COLO829 (cell line): ENCODE measurements at regions not wholly inside any gene's neighbourhood (a gene's known extent, or its start where the extent isn't known, plus 50 kb on each side); places are given as distances from the start of the nearest gene placed in this dataset.
A peak's percentile ranks its signal among the peaks of the same experiment; 100 is the strongest.

Experiments used
- DNase-seq: peaks from one replicate; pipeline ENCODE4 v3.0.0; 2012; ENCODE audit warnings: low spot score

GRCh38 chr16:66265556-66266141 lies 100.8 kb upstream of the CDH5 start:
- no peak for DNase-seq

- DNase-seq, result no peak
Measured at GRCh38 chr16:66265048-66265415, 101.5 kb upstream of the CDH5 start.

- no peak for DNase-seq
Measured at GRCh38 chr16:66264311-66265047, 102.0 kb upstream of the CDH5 start.

- no peak for DNase-seq
Measured at GRCh38 chr16:66263973-66264310, 102.5 kb upstream of the CDH5 start.

- DNase-seq, result no peak
Measured at GRCh38 chr16:66263168-66263972, 103.1 kb upstream of the CDH5 start.

GRCh38 chr16:66262253-66263167 lies 104.0 kb upstream of the CDH5 start:
- no peak for DNase-seq

GRCh38 chr16:66261826-66262225 lies 104.7 kb upstream of the CDH5 start:
- DNase-seq, result no peak

- no peak for DNase-seq
Measured at GRCh38 chr16:66260522-66261254, 105.8 kb upstream of the CDH5 start.

GRCh38 chr16:66258916-66259845 lies 107.3 kb upstream of the CDH5 start:
- DNase-seq, result no peak

GRCh38 chr16:66256919-66257318 lies 109.6 kb upstream of the CDH5 start:
- DNase-seq, result no peak

GRCh38 chr16:66255647-66256046 lies 110.8 kb upstream of the CDH5 start:
- no peak for DNase-seq

- no peak for DNase-seq
Measured at GRCh38 chr16:66254751-66255150, 111.7 kb upstream of the CDH5 start.

- no peak for DNase-seq
Measured at GRCh38 chr16:66254106-66254505, 112.4 kb upstream of the CDH5 start.

GRCh38 chr16:66251476-66252160 lies 114.9 kb upstream of the CDH5 start:
- DNase-seq, result no peak

GRCh38 chr16:66250686-66251431 lies 115.6 kb upstream of the CDH5 start:
- peak; percentile 85 for DNase-seq

- no peak for DNase-seq
Measured at GRCh38 chr16:66247516-66248481, 118.7 kb upstream of the CDH5 start.

GRCh38 chr16:66245868-66246267 lies 120.6 kb upstream of the CDH5 start:
- DNase-seq, result no peak

GRCh38 chr16:66245072-66245471 lies 121.4 kb upstream of the CDH5 start:
- no peak for DNase-seq
